Glutamatergic neuron (in vitro differentiated cells): ENCODE measurements at regions not wholly inside any gene's neighbourhood (a gene's known extent, or its start where the extent isn't known, plus 50 kb on each side); places are given as distances from the start of the nearest gene placed in this dataset.

ENCODE experiments used
- DNase-seq: peaks from one replicate; pipeline ENCODE4 v3.0.0; 2022
- H3K27ac Mint-ChIP-seq: one replicate; pipeline ENCODE4 v1.8.0; 2020; ENCODE audit warnings: mild to moderate bottlenecking, mixed read lengths, inconsistent platforms; ENCODE audit not compliant: unreplicated experiment
- H3K27me3 Mint-ChIP-seq: one replicate; pipeline ENCODE4 v1.8.0; 2020; ENCODE audit warnings: mild to moderate bottlenecking, moderate library complexity, mixed read lengths, inconsistent platforms; ENCODE audit not compliant: unreplicated experiment
- H3K36me3 Mint-ChIP-seq: one replicate; pipeline ENCODE4 v1.8.0; 2020; ENCODE audit warnings: mild to moderate bottlenecking, mixed read lengths, inconsistent platforms; ENCODE audit not compliant: unreplicated experiment
- H3K4me1 Mint-ChIP-seq: one replicate; pipeline ENCODE4 v1.8.0; 2020; ENCODE audit warnings: mild to moderate bottlenecking, low read depth, mixed read lengths, inconsistent platforms; ENCODE audit not compliant: unreplicated experiment
- H3K4me3 Mint-ChIP-seq: one replicate; pipeline ENCODE4 v1.8.0; 2020; ENCODE audit warnings: mild to moderate bottlenecking, mixed read lengths, inconsistent platforms; ENCODE audit not compliant: unreplicated experiment
- H3K9me3 Mint-ChIP-seq: one replicate; pipeline ENCODE4 v1.8.0; 2020; ENCODE audit warnings: mild to moderate bottlenecking, moderate library complexity, mixed read lengths, inconsistent platforms; ENCODE audit not compliant: unreplicated experiment
- CTCF ChIP-seq: fragments of 200-600 bp; sonication (generic); IDR thresholded peaks from one replicate; pipeline ENCODE4 v1.5.0; 2021; ENCODE audit not compliant: partially characterized antibody, unreplicated experiment

GRCh38 chr2:51149725-51150124, 117.8 kb upstream of the NRXN1 start:
- no peak for DNase-seq
- Mint-ChIP-seq H3K4me3 (no peak overlapping the region), H3K27me3 (no peaks in the 10 kb centered on the region), H3K9me3 (no peaks in the 10 kb centered on the region), H3K4me1 (no peaks in the 10 kb centered on the region), H3K27ac (no peak overlapping the region), H3K36me3 (peaks cover 4% of the 10 kb centered on the region)
- no peak for TF ChIP-seq CTCF

- no peak for TF ChIP-seq CTCF
- H3K4me1 Mint-ChIP-seq, result no peaks in the 10 kb centered on the region
- no peaks in the 10 kb centered on the region for H3K27me3 Mint-ChIP-seq
- no peak for DNase-seq
- H3K36me3 Mint-ChIP-seq, result peaks cover 4% of the 10 kb centered on the region
- H3K9me3 Mint-ChIP-seq, result no peaks in the 10 kb centered on the region
- no peak overlapping the region for H3K4me3 Mint-ChIP-seq
- no peak overlapping the region for H3K27ac Mint-ChIP-seq
Observed at GRCh38 chr2:51145761-51146160, 113.8 kb upstream of the NRXN1 start.

- Mint-ChIP-seq H3K36me3 (no peaks in the 10 kb centered on the region), H3K27ac (no peak overlapping the region), H3K27me3 (no peaks in the 10 kb centered on the region), H3K4me1 (no peaks in the 10 kb centered on the region), H3K9me3 (no peaks in the 10 kb centered on the region), H3K4me3 (no peak overlapping the region)
- no peak for DNase-seq
- TF ChIP-seq CTCF, result no peak
Observed at GRCh38 chr2:51120754-51121280, 88.9 kb upstream of the NRXN1 start.

GRCh38 chr2:51111532-51111931, 79.6 kb upstream of the NRXN1 start:
- H3K4me3 Mint-ChIP-seq, result no peak overlapping the region
- no peaks in the 10 kb centered on the region for H3K36me3 Mint-ChIP-seq
- H3K4me1 Mint-ChIP-seq, result peaks cover 4% of the 10 kb centered on the region
- H3K27me3 Mint-ChIP-seq, result no peaks in the 10 kb centered on the region
- no peak overlapping the region for H3K27ac Mint-ChIP-seq
- TF ChIP-seq CTCF, result no peak
- DNase-seq, result no peak
- no peaks in the 10 kb centered on the region for H3K9me3 Mint-ChIP-seq

GRCh38 chr2:51108794-51109193, 76.9 kb upstream of the NRXN1 start:
- no peak for TF ChIP-seq CTCF
- no peaks in the 10 kb centered on the region for H3K27me3 Mint-ChIP-seq
- H3K36me3 Mint-ChIP-seq, result no peaks in the 10 kb centered on the region
- H3K4me1 Mint-ChIP-seq, result peaks cover 4% of the 10 kb centered on the region
- DNase-seq, result no peak
- H3K4me3 Mint-ChIP-seq, result no peak overlapping the region
- H3K9me3 Mint-ChIP-seq, result no peaks in the 10 kb centered on the region
- no peak overlapping the region for H3K27ac Mint-ChIP-seq
